ENCODE measurements at regions not wholly inside any gene's neighbourhood (a gene's known extent, or its start where the extent isn't known, plus 50 kb on each side); places are given as distances from the start of the nearest gene placed in this dataset.

- no TSS peak for BruUV-seq (replicated peaks)
- TF ChIP-seq, protein P1, sequence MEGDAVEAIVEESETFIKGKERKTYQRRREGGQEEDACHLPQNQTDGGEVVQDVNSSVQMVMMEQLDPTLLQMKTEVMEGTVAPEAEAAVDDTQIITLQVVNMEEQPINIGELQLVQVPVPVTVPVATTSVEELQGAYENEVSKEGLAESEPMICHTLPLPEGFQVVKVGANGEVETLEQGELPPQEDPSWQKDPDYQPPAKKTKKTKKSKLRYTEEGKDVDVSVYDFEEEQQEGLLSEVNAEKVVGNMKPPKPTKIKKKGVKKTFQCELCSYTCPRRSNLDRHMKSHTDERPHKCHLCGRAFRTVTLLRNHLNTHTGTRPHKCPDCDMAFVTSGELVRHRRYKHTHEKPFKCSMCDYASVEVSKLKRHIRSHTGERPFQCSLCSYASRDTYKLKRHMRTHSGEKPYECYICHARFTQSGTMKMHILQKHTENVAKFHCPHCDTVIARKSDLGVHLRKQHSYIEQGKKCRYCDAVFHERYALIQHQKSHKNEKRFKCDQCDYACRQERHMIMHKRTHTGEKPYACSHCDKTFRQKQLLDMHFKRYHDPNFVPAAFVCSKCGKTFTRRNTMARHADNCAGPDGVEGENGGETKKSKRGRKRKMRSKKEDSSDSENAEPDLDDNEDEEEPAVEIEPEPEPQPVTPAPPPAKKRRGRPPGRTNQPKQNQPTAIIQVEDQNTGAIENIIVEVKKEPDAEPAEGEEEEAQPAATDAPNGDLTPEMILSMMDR (IDR thresholded peaks at IDR 0.05; ENCODE audit: unreplicated experiment): no peak
- no peaks in the 10 kb centered on the region for H3K36me3 Mint-ChIP-seq (ENCODE audit: insufficient read depth, unreplicated experiment)
- DNase-seq: no peak
- H3K27ac Mint-ChIP-seq (ENCODE audit: unreplicated experiment): no peak overlapping the region
- H3K4me3 Mint-ChIP-seq (ENCODE audit: low read depth, unreplicated experiment): no peak overlapping the region
- CTCF ChIA-PET: no interaction called here
- intact Hi-C loops (cut with micrococcal nuclease; ENCODE audit: unreplicated experiment): no loop called here
- H3K9me3 Mint-ChIP-seq (ENCODE audit: low read depth, unreplicated experiment): no peaks in the 10 kb centered on the region
- peaks cover 8% of the 10 kb centered on the region for H3K4me1 Mint-ChIP-seq (ENCODE audit: low read depth, unreplicated experiment)
- H3K27me3 Mint-ChIP-seq (ENCODE audit: unreplicated experiment): no peaks in the 10 kb centered on the region
These were observed 54.5 kb upstream of the ENTPD6 start for GRCh38 chr20:25140968-25141367.

DNA sequence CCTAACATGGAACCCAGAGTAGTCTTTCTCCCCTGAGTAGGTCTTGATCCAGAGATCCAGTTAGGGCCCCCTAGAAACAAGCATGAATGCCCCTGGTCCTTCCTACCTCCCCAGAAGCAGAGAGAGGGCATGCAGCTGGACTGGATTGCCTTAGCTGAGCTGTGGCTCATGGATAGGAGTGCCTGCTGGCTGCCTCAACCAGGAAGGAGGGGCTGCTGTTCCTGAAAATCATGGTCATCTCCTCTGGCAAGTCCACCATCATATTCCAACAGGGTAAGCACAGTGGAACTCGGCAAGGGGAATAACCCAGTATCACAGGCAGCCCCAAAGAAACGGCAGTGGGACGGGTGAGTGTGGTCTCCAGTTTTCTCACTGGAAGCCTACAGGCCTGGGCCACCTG, 53.1 kb upstream of the ENTPD6 start:
- no TSS peak for BruUV-seq (replicated peaks)

DNA sequence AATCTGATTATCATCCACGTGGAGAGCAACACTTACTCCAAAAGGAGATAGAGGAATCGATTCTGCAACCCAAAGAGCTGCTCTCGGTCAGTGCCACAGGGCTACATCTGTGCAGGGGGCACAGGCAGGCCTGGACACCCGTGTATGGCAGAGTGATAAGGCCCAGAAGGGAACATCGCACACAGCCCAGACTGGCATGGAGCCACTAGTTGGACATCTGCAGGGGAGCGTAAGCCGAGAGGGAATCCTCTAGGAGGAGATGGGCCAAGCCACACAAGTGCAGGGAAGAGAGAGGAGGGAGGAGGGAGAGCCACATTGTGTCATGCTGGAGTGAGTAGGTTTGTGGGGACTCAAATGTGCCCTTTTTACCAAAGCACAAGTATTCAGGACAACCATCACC, 50.4 kb upstream of the ENTPD6 start:
- H3K27me3 Mint-ChIP-seq (ENCODE audit: unreplicated experiment): no peaks in the 10 kb centered on the region
- CTCF ChIA-PET: no interaction called here
- no peak overlapping the region for H3K4me3 Mint-ChIP-seq (ENCODE audit: low read depth, unreplicated experiment)

More for the DNA sequence above, 53.1 kb upstream of the ENTPD6 start:
- intact Hi-C loops (cut with micrococcal nuclease; ENCODE audit: unreplicated experiment): no loop called here
- TF ChIP-seq, protein P1 (IDR thresholded peaks at IDR 0.05; ENCODE audit: unreplicated experiment): no peak
- H3K27me3 Mint-ChIP-seq (ENCODE audit: unreplicated experiment): no peaks in the 10 kb centered on the region
- CTCF ChIA-PET: no interaction called here
- no peaks in the 10 kb centered on the region for H3K9me3 Mint-ChIP-seq (ENCODE audit: low read depth, unreplicated experiment)
- no peaks in the 10 kb centered on the region for H3K36me3 Mint-ChIP-seq (ENCODE audit: insufficient read depth, unreplicated experiment)
- no peak overlapping the region for H3K4me3 Mint-ChIP-seq (ENCODE audit: low read depth, unreplicated experiment)
- DNase-seq: no peak
- H3K4me1 Mint-ChIP-seq (ENCODE audit: low read depth, unreplicated experiment): no peaks in the 10 kb centered on the region
- H3K27ac Mint-ChIP-seq (ENCODE audit: unreplicated experiment): no peak overlapping the region

More for the DNA sequence above, 50.4 kb upstream of the ENTPD6 start:
- no TSS peak for BruUV-seq (replicated peaks)
- TF ChIP-seq, protein P1 (IDR thresholded peaks at IDR 0.05; ENCODE audit: unreplicated experiment): no peak
- DNase-seq: no peak
- Mint-ChIP-seq H3K9me3 (ENCODE audit: low read depth, unreplicated experiment) (no peaks in the 10 kb centered on the region), H3K27ac (ENCODE audit: unreplicated experiment) (no peak overlapping the region), H3K4me1 (ENCODE audit: low read depth, unreplicated experiment) (no peaks in the 10 kb centered on the region), H3K36me3 (ENCODE audit: insufficient read depth, unreplicated experiment) (no peaks in the 10 kb centered on the region)
- intact Hi-C loops (cut with micrococcal nuclease; ENCODE audit: unreplicated experiment): no loop called here

Data from Calu3 (cell line).